ENCODE measurements at regions not wholly inside any gene's neighbourhood (a gene's known extent, or its start where the extent isn't known, plus 50 kb on each side); places are given as distances from the start of the nearest gene placed in this dataset.
"Not testable (repeated sequence)": the region's sequence is repeated elsewhere in the genome, so short reads cannot be mapped to it uniquely, and the experiment has no call there.

GRCh38 chr4:32939222-32939621, 2219.1 kb downstream of the PCDH7 start:
- DNase-seq = not testable (repeated sequence)

GRCh38 chr4:32950866-32951265, 2230.7 kb downstream of the PCDH7 start:
- DNase-seq = no peak

- DNase-seq = no peak
Observed at GRCh38 chr4:32958586-32958985, 2238.4 kb downstream of the PCDH7 start.

GRCh38 chr4:32962100-32962499, 2241.9 kb downstream of the PCDH7 start:
- DNase-seq = no peak

- DNase-seq = no peak
Observed at GRCh38 chr4:32985256-32985655, 2265.1 kb downstream of the PCDH7 start.

GRCh38 chr4:32986236-32986635, 2266.1 kb downstream of the PCDH7 start:
- DNase-seq = peak; percentile 12

- peak; percentile 9 for DNase-seq
Observed at GRCh38 chr4:32987111-32987510, 2266.9 kb downstream of the PCDH7 start.

GRCh38 chr4:32988165-32988811, 2268.1 kb downstream of the PCDH7 start:
- no peak for DNase-seq

- DNase-seq = no peak
Observed at GRCh38 chr4:32991663-32992062, 2271.5 kb downstream of the PCDH7 start.

GRCh38 chr4:32994981-32995881, 2275.1 kb downstream of the PCDH7 start:
- DNase-seq = no peak

GRCh38 chr4:33013282-33013681, 2293.1 kb downstream of the PCDH7 start:
- peak; percentile 19 for DNase-seq

GRCh38 chr4:33025236-33025635, 2305.1 kb downstream of the PCDH7 start:
- DNase-seq = no peak

GRCh38 chr4:33029976-33030375, 2309.8 kb downstream of the PCDH7 start:
- DNase-seq = no peak

- DNase-seq = no peak
Observed at GRCh38 chr4:33031328-33031727, 2311.2 kb downstream of the PCDH7 start.

GRCh38 chr4:33037464-33037863, 2317.3 kb downstream of the PCDH7 start:
- DNase-seq = no peak

GRCh38 chr4:33045334-33045733, 2325.2 kb downstream of the PCDH7 start:
- no peak for DNase-seq

GRCh38 chr4:33052241-33052640, 2332.1 kb downstream of the PCDH7 start:
- DNase-seq = no peak

- DNase-seq = no peak
Observed at GRCh38 chr4:33054161-33054560, 2334.0 kb downstream of the PCDH7 start.

GRCh38 chr4:33054656-33055196, 2334.6 kb downstream of the PCDH7 start:
- DNase-seq = no peak

GRCh38 chr4:33057736-33058135, 2337.6 kb downstream of the PCDH7 start:
- DNase-seq = no peak

GRCh38 chr4:33058998-33059397, 2338.8 kb downstream of the PCDH7 start:
- no peak for DNase-seq

- DNase-seq = peak; percentile 85
Observed at GRCh38 chr4:33060674-33061542, 2340.7 kb downstream of the PCDH7 start.

GRCh38 chr4:33061727-33062126, 2341.6 kb downstream of the PCDH7 start:
- DNase-seq = no peak

Data from DMS53 (cell line).